SK-N-SH (cell line): ENCODE measurements at regions not wholly inside any gene's neighbourhood (a gene's known extent, or its start where the extent isn't known, plus 50 kb on each side); places are given as distances from the start of the nearest gene placed in this dataset.

Experiments used
- CTCF ChIA-PET: fragments of 300-600, 350-600 bp; formaldehyde crosslinking; extraction: SDS; loops from one replicate; lab custom pipeline; 2021; lab: Yijun Ruan, JAX
- POLR2A ChIA-PET: fragments of 350-600 bp; sonication (Branson Sonifier 250); formaldehyde crosslinking; extraction: SDS; loops from one replicate; lab custom pipeline; 2020; ENCODE audit warnings: antibody characterized with exemption, inconsistent platforms; lab: Yijun Ruan, JAX
- DNase-seq: peaks from one replicate; pipeline ENCODE4 v3.0.0; 2012
- H2AFZ ChIP-seq: fragments of 200-600 bp; sonication (generic); 2 replicates; pipeline ENCODE4 v1.8.1; 2016; ENCODE audit warnings: antibody characterized with exemption, mild to moderate bottlenecking, low read depth
- H3F3A ChIP-seq: fragments of 200-600 bp; sonication (generic); replicated peaks from 2 replicates; pipeline ENCODE3; 2016; ENCODE audit warnings: antibody characterized with exemption, mild to moderate bottlenecking; ENCODE audit not compliant: insufficient read depth
- H3K27ac ChIP-seq, 2 experiments: fragments of 200-500 bp in 1 of 2; fragments of 200-600 bp in 1 of 2; sonication (Bioruptor generic) in 1 of 2; sonication (generic), shearing (Covaris generic) in 1 of 2; 2 replicates each; pipeline versions ENCODE4 v1.5.1 to v1.6.1; 2014 to 2016; ENCODE audit warnings: low read depth in 2 of 2, inconsistent platforms in 1 of 2, low read length in 1 of 2, mild to moderate bottlenecking in 1 of 2, mixed read lengths in 1 of 2
- H3K27me3 ChIP-seq: fragments of 200-600 bp; sonication (generic), shearing (Covaris generic); 2 replicates; pipeline ENCODE4 v1.6.1; 2016; ENCODE audit warnings: mixed run types; ENCODE audit not compliant: insufficient read depth
- H3K36me3 ChIP-seq, 2 experiments: fragments of 200-500 bp in 1 of 2; fragments of 200-600 bp in 1 of 2; sonication (Bioruptor generic) in 1 of 2; sonication (generic) in 1 of 2; replicated peaks in 1 of 2; 2 replicates each; pipeline versions ENCODE3 to v1.5.1; 2014 to 2016; ENCODE audit warnings: low read length in 1 of 2, mild to moderate bottlenecking in 1 of 2; ENCODE audit not compliant: insufficient read depth in 2 of 2, control insufficient read depth in 1 of 2
- H3K4me1 ChIP-seq, 2 experiments: fragments of 200-500 bp in 1 of 2; fragments of 200-600 bp in 1 of 2; sonication (Bioruptor generic) in 1 of 2; sonication (generic), shearing (Covaris generic) in 1 of 2; 2 replicates each; pipeline versions ENCODE4 v1.5.1 to v1.6.1; 2014 to 2016; ENCODE audit warnings: low read depth in 1 of 2, low read length in 1 of 2, mixed run types in 1 of 2; ENCODE audit not compliant: insufficient read depth in 2 of 2, control insufficient read depth in 1 of 2
- H3K4me2 ChIP-seq: fragments of 200-600 bp; sonication (generic), shearing (Covaris generic); 2 replicates; pipeline ENCODE4 v1.6.1; 2017; ENCODE audit warnings: mixed run types
- H3K4me3 ChIP-seq, 2 experiments: fragments of 200-500 bp in 1 of 2; fragments of 200-600 bp in 1 of 2; sonication (Bioruptor generic) in 1 of 2; sonication (generic), shearing (Covaris generic) in 1 of 2; 2 replicates each; pipeline versions ENCODE4 v1.5.1 to v1.8.1; 2014 to 2016; ENCODE audit warnings: low read depth in 2 of 2, inconsistent platforms in 1 of 2, low read length in 1 of 2, mild to moderate bottlenecking in 1 of 2, mixed read lengths in 1 of 2, moderate library complexity in 1 of 2
- H3K79me2 ChIP-seq: fragments of 200-600 bp; sonication (generic); 2 replicates; pipeline ENCODE4 v1.8.1; 2017; ENCODE audit warnings: mild to moderate bottlenecking; ENCODE audit not compliant: insufficient read depth
- H3K9ac ChIP-seq: fragments of 200-600 bp; sonication (generic); 2 replicates; pipeline ENCODE4 v1.6.1; 2017; ENCODE audit warnings: mixed run types
- H3K9me2 ChIP-seq: fragments of 200-600 bp; sonication (generic); 2 replicates; pipeline ENCODE4 v1.6.1; 2017; ENCODE audit warnings: mixed run types
- H3K9me3 ChIP-seq: fragments of 200-600 bp; sonication (generic); 2 replicates; pipeline ENCODE4 v1.6.1; 2017; ENCODE audit warnings: mixed run types, mild to moderate bottlenecking, moderate library complexity
- H4K20me1 ChIP-seq: fragments of 200-600 bp; sonication (generic); 2 replicates; pipeline ENCODE4 v1.6.1; 2017; ENCODE audit warnings: mild to moderate bottlenecking, mixed run types; ENCODE audit not compliant: insufficient read depth
- EP300 ChIP-seq, 2 experiments: IDR thresholded peaks; 2 replicates each; pipeline versions ENCODE4 v1.4.0 to v1.6.1; 2012; ENCODE audit warnings: borderline replicate concordance in 1 of 2, low read depth in 1 of 2, low read length in 1 of 2
- EZH2phosphoT487 ChIP-seq: fragments of 200-600 bp; sonication (generic); IDR thresholded peaks from 2 replicates; pipeline ENCODE4 v1.6.1; 2017; ENCODE audit warnings: low read depth, mixed run types, mild to moderate bottlenecking, antibody characterized with exemption, moderate library complexity, borderline replicate concordance
- GABPA ChIP-seq: IDR thresholded peaks from 2 replicates; pipeline ENCODE4 v1.4.0; 2012; ENCODE audit warnings: low read depth, mild to moderate bottlenecking
- GATA2 ChIP-seq: sonication (generic); formaldehyde crosslinking; IDR thresholded peaks from 2 replicates; pipeline ENCODE4 v1.5.0; 2020; ENCODE audit warnings: mild to moderate bottlenecking, missing genetic modification reagents
- JUND ChIP-seq: IDR thresholded peaks from 2 replicates; pipeline ENCODE4 v1.4.0; 2012
- NFIC ChIP-seq: IDR thresholded peaks from 2 replicates; pipeline ENCODE4 v1.4.0; 2012; ENCODE audit warnings: borderline replicate concordance
- PBX3 ChIP-seq: IDR thresholded peaks from 2 replicates; pipeline ENCODE4; 2012
- POLR2AphosphoS5 ChIP-seq: IDR thresholded peaks from 2 replicates; pipeline ENCODE4 v1.6.1; 2012; ENCODE audit warnings: low read depth, low read length
- RCOR1 ChIP-seq: fragments of 150-350 bp; IDR thresholded peaks from 2 replicates; pipeline ENCODE4 v1.6.1; 2017; ENCODE audit warnings: antibody characterized with exemption, low read length
- REST ChIP-seq: IDR thresholded peaks from 2 replicates; pipeline ENCODE4 v1.6.1; 2012; ENCODE audit warnings: mild to moderate bottlenecking, low read depth, low read length, moderate library complexity
- SIN3A ChIP-seq: IDR thresholded peaks from 2 replicates; pipeline ENCODE4 v1.6.1; 2012; ENCODE audit warnings: low read depth, mild to moderate bottlenecking, low read length, moderate library complexity, borderline replicate concordance
- TCF12 ChIP-seq: IDR thresholded peaks from 2 replicates; pipeline ENCODE4 v1.4.0; 2012
- TEAD4 ChIP-seq: IDR thresholded peaks from 2 replicates; pipeline ENCODE4 v1.4.0; 2012; ENCODE audit warnings: mild to moderate bottlenecking, borderline replicate concordance; ENCODE audit not compliant: insufficient read depth
- WGBS: methylation state at CpG from one replicate; pipeline ENCODE4 v1.1.6; 2017; ENCODE audit warnings: low lambda C conversion rate; 5-methylcytosine and 5-hydroxymethylcytosine counted together
- TF ChIP-seq, protein P1 (sequence below): IDR thresholded peaks from 2 replicates; pipeline ENCODE4 v1.4.0; 2012; ENCODE audit warnings: low read depth

- 17% methylated on average over 4 of the region's 4 CpGs for whole genome bisulfite sequencing
- CTCF ChIA-PET, result no interaction called here
Measured at GRCh38 chr10:109250152-109250551, 673.2 kb downstream of the XPNPEP1 start.

GRCh38 chr10:109247814-109248213, 675.5 kb downstream of the XPNPEP1 start:
- H3F3A ChIP-seq, result no peaks in the 10 kb centered on the region
- H3K27me3 ChIP-seq, result no peaks in the 10 kb centered on the region
- ChIA-PET POLR2A (no interaction called here), CTCF (no interaction called here)
- no peak overlapping the region for H3K9ac ChIP-seq
- no peaks in the 10 kb centered on the region for H3K79me2 ChIP-seq
- no peak overlapping the region for H3K27ac ChIP-seq
- H3K4me3 ChIP-seq, result no peak overlapping the region
- H3K4me1 ChIP-seq, result no peaks in the 10 kb centered on the region
- no peak overlapping the region for H2AFZ ChIP-seq
- no peaks in the 10 kb centered on the region for H3K9me3 ChIP-seq
- no peak overlapping the region for H3K4me2 ChIP-seq
- no peaks in the 10 kb centered on the region for H4K20me1 ChIP-seq
- WGBS, result 23% methylated on average over 1 of the region's 1 CpG
- DNase-seq, result no peak
- no peaks in the 10 kb centered on the region for H3K9me2 ChIP-seq
- H3K36me3 ChIP-seq, result no peaks in the 10 kb centered on the region
- no peak for TF ChIP-seq GABPA
- no peak for TF ChIP-seq REST
- TF ChIP-seq TCF12, result no peak
- TF ChIP-seq, protein P1, sequence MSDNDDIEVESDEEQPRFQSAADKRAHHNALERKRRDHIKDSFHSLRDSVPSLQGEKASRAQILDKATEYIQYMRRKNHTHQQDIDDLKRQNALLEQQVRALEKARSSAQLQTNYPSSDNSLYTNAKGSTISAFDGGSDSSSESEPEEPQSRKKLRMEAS, result no peak
- TF ChIP-seq PBX3, result no peak
- TF ChIP-seq NFIC, result no peak
- TF ChIP-seq TEAD4, result no peak
- TF ChIP-seq POLR2AphosphoS5, result no peak
- TF ChIP-seq EZH2phosphoT487, result no peak
- TF ChIP-seq GATA2 (CRISPR knock-in tag), result no peak
- TF ChIP-seq EP300 (IDR thresholded peaks at IDR 0.05; ENCODE audit: borderline replicate concordance in 1 of 2, low read depth in 1 of 2, low read length in 1 of 2), result no peak
- TF ChIP-seq SIN3A, result no peak

More at GRCh38 chr10:109250152-109250551, 673.2 kb downstream of the XPNPEP1 start:
- DNase-seq, result no peak
- Histone ChIP-seq H3K9ac (no peak overlapping the region), H3K9me2 (no peaks in the 10 kb centered on the region), H3K27ac (no peak overlapping the region), H3K4me1 (no peaks in the 10 kb centered on the region), H2AFZ (no peak overlapping the region), H4K20me1 (no peaks in the 10 kb centered on the region), H3K4me2 (no peak overlapping the region), H3K9me3 (no peaks in the 10 kb centered on the region), H3K27me3 (no peaks in the 10 kb centered on the region), H3K4me3 (no peak overlapping the region), H3K36me3 (no peaks in the 10 kb centered on the region)
- TF ChIP-seq EP300 (IDR thresholded peaks at IDR 0.05; ENCODE audit: borderline replicate concordance in 1 of 2, low read depth in 1 of 2, low read length in 1 of 2) (no peak), JUND (no peak), REST (no peak), RCOR1 (no peak), SIN3A (no peak)
- TF ChIP-seq, protein P1, result no peak
- TF ChIP-seq, all 33 proteins: peak for 0
- Histone ChIP-seq H3F3A (no peaks in the 10 kb centered on the region), H3K79me2 (no peaks in the 10 kb centered on the region)
- POLR2A ChIA-PET, result no interaction called here
